ENCODE measurements at regions not wholly inside any gene's neighbourhood (a gene's known extent, or its start where the extent isn't known, plus 50 kb on each side); places are given as distances from the start of the nearest gene placed in this dataset.

- Histone ChIP-seq H3K9me3 (no peaks in the 10 kb centered on the region), H3K4me3 (no peak overlapping the region), H3K4me1 (replicated peaks) (peaks cover 18% of the 10 kb centered on the region), H3K27ac (peak overlapping the region; percentile 71 to 81), H3K27me3 (replicated peaks; ENCODE audit: insufficient read depth) (no peaks in the 10 kb centered on the region), H3K36me3 (no peaks in the 10 kb centered on the region)
- intact Hi-C loops (cut with DNase I): loop anchor here (2.0 to 10.0 kb wide), 4 partner anchors 81 to 907 kb away; partner anchors contain the start of genes ADO and JMJD1C
- 8% methylated on average over 6 of the region's 6 CpGs for WGBS
- DNase-seq (ENCODE audit: low spot score): peak; percentile 99
- TF ChIP-seq POLR2AphosphoS5 (IDR thresholded peaks at IDR 0.05): peak; percentile 95
- TF ChIP-seq CTCF (IDR thresholded peaks at IDR 0.05): no peak
Measured at GRCh38 chr10:63711867-63712716, 190.9 kb downstream of the REEP3 start.

- no peaks in the 10 kb centered on the region for H3K27me3 ChIP-seq (replicated peaks; ENCODE audit: insufficient read depth)
- H3K27ac ChIP-seq: peak overlapping the region; percentile 71 to 81
- H3K9me3 ChIP-seq: no peaks in the 10 kb centered on the region
- intact Hi-C loops (cut with DNase I): loop anchor here (2.0 to 10.0 kb wide), 4 partner anchors 82 to 908 kb away; partner anchors contain the start of genes ADO and JMJD1C
- peaks cover 18% of the 10 kb centered on the region for H3K4me1 ChIP-seq (replicated peaks)
- no peaks in the 10 kb centered on the region for H3K36me3 ChIP-seq
- TF ChIP-seq POLR2AphosphoS5 (IDR thresholded peaks at IDR 0.05): no peak
- no peak for TF ChIP-seq CTCF (IDR thresholded peaks at IDR 0.05)
- TF ChIP-seq POLR2A (IDR thresholded peaks at IDR 0.05): no peak
- no peak for DNase-seq (ENCODE audit: low spot score)
- no peak overlapping the region for H3K4me3 ChIP-seq
- WGBS: 0% methylated on average over 1 of the region's 1 CpG
Measured at GRCh38 chr10:63712717-63713115, 191.5 kb downstream of the REEP3 start.

GRCh38 chr10:63713191-63714144 lies 192.3 kb downstream of the REEP3 start:
- no peaks in the 10 kb centered on the region for H3K9me3 ChIP-seq
- H3K27ac ChIP-seq: peak overlapping the region; percentile 71 to 81
- TF ChIP-seq CTCF (IDR thresholded peaks at IDR 0.05) (no peak), POLR2AphosphoS5 (IDR thresholded peaks at IDR 0.05) (no peak), POLR2A (IDR thresholded peaks at IDR 0.05) (no peak)
- no peaks in the 10 kb centered on the region for H3K27me3 ChIP-seq (replicated peaks; ENCODE audit: insufficient read depth)
- H3K4me3 ChIP-seq: no peak overlapping the region
- no peak for DNase-seq (ENCODE audit: low spot score)
- 26% methylated on average over 7 of the region's 7 CpGs for WGBS
- no peaks in the 10 kb centered on the region for H3K36me3 ChIP-seq
- intact Hi-C loops (cut with DNase I): loop anchor here (2.0 to 10.0 kb wide), 4 partner anchors 83 to 909 kb away; partner anchors contain the start of genes ADO and JMJD1C
- peaks cover 18% of the 10 kb centered on the region for H3K4me1 ChIP-seq (replicated peaks)

GRCh38 chr10:63716016-63716580 lies 194.9 kb downstream of the REEP3 start:
- H3K27me3 ChIP-seq (replicated peaks; ENCODE audit: insufficient read depth): no peaks in the 10 kb centered on the region
- H3K27ac ChIP-seq: no peak overlapping the region
- DNase-seq (ENCODE audit: low spot score): no peak
- intact Hi-C loops (cut with DNase I): loop anchor here (10.0 kb wide), 2 partner anchors 201 to 911 kb away; partner anchors contain the start of gene ADO
- H3K36me3 ChIP-seq: no peaks in the 10 kb centered on the region
- H3K9me3 ChIP-seq: no peaks in the 10 kb centered on the region
- no peak overlapping the region for H3K4me3 ChIP-seq
- peaks cover 16% of the 10 kb centered on the region for H3K4me1 ChIP-seq (replicated peaks)
- TF ChIP-seq POLR2A (IDR thresholded peaks at IDR 0.05) (no peak), POLR2AphosphoS5 (IDR thresholded peaks at IDR 0.05) (no peak), CTCF (IDR thresholded peaks at IDR 0.05) (no peak)
- 73% methylated on average over 4 of the region's 4 CpGs for WGBS
